OCI-M2 (cell line): ENCODE measurements at regions not wholly inside any gene's neighbourhood (a gene's known extent, or its start where the extent isn't known, plus 50 kb on each side); places are given as distances from the start of the nearest gene placed in this dataset.

Source experiments
- DNase-seq: peaks from one replicate; lab custom pipeline; 2025; ENCODE audit not compliant: unreplicated experiment; lab: John Stamatoyannopoulos, UW

DNA sequence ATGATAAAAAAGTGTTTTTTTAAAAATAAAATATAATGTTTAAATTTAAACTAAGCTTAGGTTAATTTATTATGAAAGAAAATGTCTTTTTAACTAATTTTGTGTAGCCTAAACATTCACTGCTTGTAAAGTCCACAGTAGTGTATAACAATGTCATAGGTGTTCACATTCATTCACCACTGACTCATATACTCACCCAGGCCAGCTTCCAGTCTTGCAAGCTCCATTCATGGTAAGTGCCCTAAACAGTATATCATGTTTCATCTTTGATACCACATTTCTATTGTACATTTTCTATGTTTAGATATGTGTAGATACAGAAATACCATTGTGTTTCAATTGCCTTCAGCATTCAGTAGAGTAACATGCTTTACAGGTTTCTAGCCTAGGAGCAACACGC is 530.3 kb downstream of the EPHA5 start:
- no peak for DNase-seq

DNA sequence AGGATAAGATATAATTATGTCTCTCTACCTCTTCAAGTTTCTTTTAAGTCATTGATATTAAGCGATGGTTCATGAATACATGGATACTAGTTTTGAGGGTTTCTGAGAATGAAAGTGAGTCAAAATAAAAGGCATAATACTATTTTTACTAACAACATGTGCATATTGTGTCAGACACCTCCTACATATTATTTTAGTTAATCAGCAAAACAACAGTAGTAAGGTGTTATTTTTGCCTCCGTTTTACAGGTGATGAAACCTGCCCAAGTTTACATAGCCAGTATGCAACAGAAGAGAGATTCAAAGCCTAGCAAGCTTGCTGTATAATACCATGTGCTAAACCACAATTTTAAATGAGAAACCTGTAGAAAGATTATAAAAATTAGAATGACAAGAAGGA is 544.1 kb downstream of the EPHA5 start:
- DNase-seq, result no peak

DNA sequence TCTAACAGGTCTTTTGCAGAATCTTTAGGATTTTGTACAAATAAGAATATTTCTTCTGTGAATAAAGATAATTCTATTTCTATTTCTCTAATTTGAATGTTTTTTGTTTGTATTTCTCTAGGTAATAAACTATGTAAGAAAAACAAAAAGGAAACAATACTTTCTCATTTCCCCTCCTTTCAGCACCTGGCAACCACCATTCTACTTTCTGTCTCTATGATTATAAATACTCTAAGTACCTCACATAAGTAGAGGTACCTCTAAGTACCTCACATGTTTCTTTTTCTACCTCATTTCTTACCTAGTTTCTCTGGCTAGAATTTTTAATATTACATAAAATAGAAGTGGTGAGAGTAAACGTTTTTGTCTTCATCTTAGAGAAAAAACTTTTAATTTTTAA is 550.0 kb downstream of the EPHA5 start:
- DNase-seq, result no peak

DNA sequence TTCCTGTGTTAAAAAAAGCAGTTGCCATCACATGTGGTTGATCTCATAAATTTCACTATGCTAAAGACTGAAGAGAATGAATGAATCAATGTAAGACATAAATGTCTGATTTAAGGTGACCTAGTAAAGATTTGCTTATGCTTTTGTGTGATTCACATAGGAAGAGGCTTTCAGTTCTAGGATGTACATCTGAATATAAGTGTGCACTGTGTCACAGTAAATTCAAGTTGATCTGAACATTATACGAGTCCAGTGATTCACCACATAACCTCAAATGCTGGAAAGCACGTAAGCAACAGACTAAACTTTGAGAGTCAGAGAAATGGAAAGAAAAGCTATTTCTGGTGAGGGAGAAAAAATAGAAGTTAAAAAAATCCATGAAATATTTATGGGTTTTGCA is 567.9 kb downstream of the EPHA5 start:
- no peak for DNase-seq

DNA sequence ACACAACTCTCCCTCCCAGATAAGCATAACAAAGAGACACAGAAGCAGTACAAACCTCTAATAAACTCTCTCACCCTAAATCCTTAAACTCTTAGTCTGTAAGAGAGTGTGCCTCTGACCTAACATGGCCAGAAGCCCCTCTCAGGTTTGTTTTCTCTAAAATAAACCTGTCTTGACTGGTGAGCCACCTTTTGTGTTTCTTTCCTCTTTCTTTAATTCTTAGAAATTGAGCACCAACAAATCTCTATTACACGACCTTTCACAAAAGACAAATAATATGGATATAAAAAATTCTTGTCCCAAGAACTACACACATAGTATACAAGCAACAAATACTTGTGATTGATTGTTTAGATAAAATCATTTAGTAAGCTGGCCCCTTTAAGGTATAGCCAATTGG is 573.7 kb downstream of the EPHA5 start:
- DNase-seq, result no peak

DNA sequence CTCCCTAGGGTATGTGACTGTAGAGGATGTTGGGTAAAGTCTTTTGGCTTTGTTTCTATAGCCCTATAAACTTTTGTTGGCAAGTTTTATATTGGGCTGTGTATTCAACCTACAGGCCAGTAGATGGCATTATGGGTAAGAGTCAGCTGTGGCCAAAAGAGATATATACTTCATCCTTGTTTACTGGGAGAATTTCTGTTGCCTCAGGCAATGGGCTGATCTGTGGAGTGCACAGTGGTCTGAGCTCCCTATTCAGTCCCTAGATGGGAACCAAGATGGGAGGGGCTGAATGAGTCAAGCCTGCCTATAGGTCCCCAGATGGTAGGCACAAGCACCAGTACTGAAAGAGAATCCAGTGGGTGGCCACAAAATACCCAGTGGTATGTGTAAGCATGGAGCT is 580.6 kb downstream of the EPHA5 start:
- DNase-seq, result no peak

DNA sequence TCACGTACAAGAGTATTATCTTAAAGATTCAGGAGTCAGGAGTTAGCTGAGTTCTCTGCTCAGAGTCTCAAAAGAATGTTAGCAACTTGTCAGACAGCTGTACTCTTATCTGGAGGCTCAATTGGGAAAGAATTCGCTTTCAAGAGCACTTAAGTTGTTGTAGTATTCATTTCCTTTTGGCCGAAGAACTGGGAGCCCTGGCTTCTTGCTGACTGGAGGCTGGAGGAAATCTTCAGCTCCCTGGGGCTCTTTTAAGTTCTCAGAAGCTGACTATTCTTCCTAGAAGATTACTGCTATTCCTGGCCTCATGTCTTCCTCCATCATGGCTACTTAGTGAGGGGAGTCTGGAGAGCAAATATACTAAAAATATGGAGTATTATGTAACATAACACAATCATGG is 587.2 kb downstream of the EPHA5 start:
- DNase-seq, result peak; percentile 5

DNA sequence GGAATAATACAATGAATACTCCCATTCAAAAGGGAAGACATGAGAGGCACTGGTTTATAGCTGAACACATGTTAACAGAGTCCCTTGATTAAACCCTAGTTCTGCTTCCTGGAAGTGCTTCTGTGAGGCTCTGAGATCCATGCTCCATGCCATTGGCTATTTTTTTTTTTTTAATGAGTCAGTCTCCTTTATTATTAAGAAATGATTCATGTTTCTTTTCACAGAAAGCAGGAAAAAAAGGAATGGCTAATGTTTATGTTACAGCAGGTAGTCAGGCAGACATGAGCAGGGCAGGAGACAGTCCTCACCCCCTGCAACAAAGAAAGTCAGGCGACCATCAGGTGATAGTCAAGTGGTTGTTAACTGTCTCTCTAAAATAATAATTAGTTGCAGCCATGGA is 598.7 kb downstream of the EPHA5 start:
- DNase-seq, result no peak

DNA sequence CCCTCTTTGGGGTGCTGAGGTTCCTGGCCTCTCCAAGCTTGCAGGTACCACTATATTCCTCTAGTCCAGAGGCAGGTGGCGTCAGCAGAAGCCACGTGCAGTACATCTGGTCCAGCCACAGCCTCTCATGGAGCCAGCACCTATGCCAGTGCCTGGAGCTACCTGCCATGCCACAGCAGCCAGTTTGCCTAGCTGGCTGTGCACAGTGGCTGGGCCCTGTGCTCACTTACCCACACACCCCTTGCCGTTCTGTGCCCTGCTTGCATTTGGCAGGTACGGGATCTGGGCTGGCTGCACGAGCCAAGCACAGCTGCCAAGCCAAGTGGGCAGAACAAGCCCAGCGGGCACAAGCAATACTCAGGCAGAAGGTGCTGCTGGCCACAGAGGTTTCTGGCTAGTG is 601.1 kb downstream of the EPHA5 start:
- no peak for DNase-seq

DNA sequence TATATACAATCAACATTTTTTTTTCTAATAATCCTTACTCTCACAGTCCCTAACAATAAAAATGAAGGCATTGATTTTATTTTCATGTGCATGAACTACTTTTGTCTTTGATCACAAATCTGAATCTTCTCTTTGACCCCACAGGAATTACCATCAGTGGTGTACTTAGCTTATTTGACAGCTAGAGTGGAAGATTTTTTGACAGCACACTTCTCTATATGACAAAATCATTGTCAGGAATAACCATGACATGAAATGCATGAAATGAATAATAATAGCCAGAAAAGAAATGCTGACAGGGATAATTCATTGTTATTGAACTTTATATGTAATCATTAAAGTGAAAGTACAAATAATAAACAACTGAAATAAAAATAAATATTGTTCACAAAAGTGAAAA is 604.2 kb downstream of the EPHA5 start:
- no peak for DNase-seq

DNA sequence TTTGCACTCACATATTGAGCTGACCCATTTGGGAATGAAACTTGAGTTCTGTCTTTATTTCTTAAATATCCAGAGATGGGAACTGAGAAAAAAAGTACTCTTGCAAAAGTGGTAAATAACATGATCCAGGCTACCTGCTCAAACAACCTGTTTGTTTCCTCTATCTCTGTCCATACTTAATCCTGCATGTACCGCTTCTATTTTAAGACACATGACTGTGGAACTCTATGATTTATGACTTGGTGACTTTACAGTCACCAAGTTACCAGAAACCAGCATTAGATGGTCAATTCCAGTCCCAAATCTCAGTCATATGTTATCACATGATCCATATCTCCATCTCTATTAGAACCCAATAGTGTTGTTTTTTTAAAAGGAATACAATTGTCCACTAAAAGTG is 606.7 kb downstream of the EPHA5 start:
- DNase-seq, result no peak

DNA sequence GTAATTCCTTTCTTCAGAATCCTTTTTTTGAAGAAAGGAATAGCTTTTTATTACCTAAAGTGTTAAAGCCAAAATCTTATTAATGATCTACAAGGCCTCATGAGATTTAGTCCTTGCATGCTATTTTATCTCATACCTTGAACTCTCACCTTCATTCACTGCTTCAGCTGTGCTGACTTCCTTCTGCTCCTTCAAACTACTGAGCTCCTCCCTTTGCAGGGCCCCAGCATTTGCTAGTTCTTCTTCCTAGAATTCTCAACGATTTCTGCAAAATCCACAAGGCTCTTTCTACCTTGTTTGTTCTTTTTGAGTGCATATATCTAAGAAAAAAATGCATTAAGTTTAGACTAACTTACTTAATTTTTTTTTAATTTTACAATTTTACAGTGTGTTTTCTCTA is 619.5 kb downstream of the EPHA5 start:
- DNase-seq, result no peak

DNA sequence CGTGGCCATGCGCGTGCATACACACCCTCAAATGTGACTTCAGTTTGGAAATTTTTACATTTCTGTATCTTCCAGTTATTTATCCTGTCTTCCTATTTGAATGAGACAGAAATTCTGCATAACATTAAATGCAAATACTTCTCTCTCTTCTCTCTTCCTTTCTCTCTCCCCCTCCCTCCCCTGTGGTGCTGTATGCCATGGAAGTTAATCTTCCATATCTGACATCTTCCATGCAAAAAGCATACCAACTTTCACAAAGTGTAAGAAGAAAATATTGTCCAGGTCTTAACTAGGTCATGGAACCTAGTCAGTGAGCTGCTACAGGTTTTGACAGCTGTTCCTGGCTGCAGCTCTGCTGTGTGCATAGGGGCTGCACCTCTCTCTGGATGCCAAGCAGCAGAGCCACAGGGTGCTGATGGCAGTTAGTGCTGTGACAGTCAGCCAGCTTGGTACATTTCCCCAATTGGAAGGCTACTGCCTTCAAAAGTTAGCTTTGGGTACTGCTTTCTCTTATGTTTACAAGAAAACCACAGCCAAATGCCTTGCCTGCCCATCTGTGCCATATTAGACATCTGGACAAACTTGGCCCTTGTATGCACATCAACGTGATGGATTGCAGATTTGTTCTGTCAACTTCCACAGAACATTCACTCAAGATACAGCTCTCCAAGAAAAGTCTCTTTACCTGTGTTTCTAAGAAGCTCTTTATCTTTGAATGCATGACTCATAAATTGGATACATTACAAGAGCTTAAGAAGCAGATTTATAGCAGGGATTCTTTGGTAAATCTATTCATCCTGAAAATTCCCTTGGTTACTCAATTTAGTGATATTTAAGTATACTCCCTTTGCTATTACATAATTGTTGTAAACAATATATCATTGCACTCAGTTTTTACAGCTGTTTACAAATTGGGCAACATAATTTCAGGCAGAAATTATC is 623.8 kb downstream of the EPHA5 start:
- no peak for DNase-seq

DNA sequence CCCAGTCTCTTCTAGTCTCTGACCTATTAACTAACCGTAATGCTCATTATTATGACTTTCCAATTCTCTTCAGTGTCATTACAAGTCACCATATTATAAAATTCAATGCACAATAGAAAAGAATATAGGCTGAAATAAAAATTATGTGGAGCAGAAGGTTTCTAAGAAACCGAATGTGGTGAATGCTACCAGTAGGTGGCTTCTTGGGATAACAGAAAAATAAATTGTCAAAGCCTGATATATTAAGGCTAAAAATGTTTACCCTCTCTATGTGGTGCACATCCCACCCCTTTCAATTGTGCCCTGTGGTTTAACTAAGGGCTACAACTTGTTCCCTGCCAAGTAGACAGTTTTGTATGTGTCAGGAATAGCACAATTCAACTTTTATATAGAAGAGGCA is 624.6 kb upstream of the TECRL start:
- no peak for DNase-seq

DNA sequence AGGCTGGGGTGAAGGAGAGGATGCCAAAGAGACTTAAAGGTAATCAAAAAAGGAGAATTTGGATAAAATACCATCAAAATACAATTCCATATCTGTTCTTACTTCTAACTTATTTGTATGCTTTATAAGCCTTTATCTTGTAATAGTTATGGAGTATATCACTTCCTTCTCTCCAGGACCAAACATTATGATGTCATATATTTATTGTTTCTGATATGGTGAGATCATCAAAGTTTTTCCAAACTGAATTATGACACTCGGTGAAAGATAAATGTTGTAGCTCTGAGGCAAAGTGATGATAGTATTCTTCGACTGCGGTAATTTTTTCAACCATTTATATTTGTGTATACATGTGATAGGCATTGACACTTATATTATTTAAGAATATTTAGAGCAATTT is 619.3 kb upstream of the TECRL start:
- DNase-seq, result no peak

DNA sequence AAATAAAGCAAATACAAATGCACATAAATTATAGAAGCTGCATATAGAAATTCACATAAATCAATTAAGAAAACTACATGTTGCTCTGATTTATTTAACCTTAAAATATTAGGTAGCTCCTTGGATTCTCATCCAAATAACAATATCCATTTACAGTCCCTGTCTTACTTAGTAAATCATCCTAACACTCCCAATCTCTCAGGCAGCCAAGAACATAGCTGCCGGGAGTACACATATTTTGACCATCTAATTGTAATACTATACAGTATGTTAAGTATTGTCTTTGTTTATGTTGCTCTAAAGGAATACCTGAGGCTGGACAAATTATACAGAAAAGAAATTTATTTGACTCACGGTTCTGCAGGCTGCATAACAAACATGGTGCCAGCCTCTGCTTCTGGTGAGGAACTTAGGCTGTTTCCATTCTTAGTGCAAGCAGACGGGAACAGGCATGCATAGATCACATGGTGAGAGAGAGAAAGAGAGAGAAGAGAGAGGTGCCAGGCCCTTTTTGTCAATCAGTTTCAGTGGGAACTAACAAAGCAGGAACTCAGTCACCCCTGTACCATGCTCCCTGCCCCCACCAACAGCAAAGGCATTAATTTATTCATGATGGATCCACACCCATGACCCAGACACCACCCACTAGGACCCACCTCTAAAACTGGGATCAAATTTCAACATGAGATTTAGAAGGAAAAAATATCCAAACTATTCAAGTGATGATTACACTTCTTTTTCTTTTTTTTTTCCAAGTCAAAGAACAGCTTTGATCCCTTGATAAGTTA is 614.8 kb upstream of the TECRL start:
- DNase-seq, result no peak

DNA sequence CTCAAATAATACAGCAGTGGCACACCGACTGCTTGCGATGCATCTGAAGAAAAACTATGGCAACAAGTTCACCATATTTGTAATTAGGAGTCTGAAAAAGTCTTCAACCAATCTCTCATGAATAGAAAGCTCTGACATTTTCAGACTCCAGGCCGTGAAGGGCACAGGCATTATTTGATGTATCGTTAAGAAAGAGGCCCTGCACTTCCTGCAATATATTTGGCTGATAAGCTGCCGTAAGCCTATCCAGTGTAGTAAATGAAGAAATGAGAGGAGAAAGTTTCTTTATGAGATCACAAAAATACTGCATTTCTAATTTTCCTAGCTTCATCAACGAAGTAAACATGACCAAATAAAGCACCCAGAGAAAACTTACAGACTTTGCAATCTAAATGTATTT is 613.8 kb upstream of the TECRL start:
- no peak for DNase-seq

DNA sequence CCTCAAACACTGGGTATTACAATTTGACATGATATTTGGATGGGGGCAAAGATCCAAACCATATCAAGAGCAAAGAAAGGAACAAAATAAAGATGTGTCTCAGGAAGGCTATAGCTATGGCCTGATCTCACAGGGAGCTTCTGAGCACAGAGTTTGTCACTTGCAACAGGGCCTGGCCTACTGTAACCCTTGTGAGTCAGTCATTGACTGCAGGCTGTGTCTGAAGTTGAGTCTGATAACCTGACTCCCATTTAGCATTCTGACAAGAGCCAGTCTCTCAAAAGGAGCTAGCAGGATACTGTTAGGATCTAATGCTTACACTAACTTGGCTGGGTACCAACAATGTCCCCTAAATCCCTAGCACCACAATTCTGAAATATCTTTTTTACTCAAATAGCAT is 612.5 kb upstream of the TECRL start:
- no peak for DNase-seq

DNA sequence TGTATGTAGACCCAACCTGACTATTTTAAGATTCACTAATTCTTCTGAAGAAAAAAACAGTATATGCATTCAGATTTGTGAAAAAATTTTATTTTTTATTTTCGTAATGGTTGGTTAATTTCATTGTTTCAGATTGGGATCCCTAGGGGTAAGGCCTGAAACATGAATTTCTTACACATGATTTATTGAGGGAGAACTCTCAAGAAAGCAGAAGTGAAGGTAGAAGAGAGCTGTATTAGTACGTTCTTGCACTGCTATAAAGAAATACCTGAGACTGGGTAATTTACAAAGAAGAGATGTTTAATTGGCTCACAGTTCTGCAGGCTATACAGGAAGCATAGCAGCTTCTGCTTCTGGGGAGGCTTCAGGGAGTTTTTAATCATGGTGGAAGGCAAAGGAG is 611.9 kb upstream of the TECRL start:
- DNase-seq, result no peak

DNA sequence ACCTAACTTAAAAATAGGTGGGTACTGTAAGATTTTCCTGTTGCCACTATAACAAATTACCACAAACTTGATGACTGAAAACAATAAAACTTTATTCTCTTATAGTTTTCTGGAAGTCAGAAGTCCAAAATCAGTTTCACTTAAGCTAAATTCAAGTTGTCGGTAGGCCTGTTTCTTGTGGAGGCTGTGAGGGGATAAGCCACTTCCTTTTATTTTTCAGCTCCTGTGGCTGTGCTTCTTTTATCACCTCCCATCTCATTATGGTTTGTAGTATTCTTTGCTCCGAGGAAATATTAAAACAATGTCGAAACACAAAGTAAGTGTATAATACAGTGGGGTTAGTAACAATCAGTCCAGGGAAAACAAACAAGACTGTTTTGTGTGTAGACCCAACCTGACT is 610.5 kb upstream of the TECRL start:
- DNase-seq, result no peak

DNA sequence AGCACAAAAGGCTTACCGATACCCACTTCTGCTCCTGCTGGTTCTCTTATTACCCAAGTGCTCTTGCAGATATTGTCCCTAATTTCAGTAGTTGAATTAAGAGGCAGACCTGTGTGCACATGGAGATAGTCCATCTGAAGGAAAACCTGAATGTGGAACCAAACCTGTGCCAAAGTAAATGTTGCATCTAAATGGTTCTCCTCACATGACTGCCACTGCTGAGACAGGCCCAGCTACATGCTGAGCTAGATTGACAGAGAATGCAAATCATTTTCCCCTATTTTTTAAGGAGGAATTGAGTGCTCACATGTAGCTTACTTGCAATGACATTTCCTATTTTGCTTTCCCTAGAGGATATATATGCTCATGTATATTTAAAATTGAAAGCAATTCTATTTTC is 609.1 kb upstream of the TECRL start:
- DNase-seq, result no peak

DNA sequence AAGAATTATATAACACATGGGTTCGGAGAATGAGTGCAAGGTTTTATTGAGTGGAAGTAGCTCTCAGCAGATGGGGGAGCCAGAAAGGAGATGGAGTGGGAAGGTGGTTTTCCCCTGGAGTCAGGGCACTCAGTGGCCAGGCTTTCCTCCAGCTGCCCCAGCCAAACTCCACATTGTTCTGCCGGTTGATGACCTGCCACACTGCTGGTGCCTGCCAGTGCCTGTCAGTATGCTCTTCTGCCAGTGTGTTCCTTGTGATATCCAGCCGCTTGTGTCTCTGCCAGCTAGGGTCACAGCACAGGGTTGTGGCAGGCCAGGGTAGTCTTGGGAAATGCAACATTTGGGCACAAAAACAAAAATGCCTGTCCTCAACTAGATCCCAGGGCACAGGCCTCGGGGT is 604.8 kb upstream of the TECRL start:
- no peak for DNase-seq
